Hematopoietic multipotent progenitor cell (in vitro differentiated cells): ENCODE measurements at regions not wholly inside any gene's neighbourhood (a gene's known extent, or its start where the extent isn't known, plus 50 kb on each side); places are given as distances from the start of the nearest gene placed in this dataset.
"Not testable (repeated sequence)": the region's sequence is repeated elsewhere in the genome, so short reads cannot be mapped to it uniquely, and the experiment has no call there.

Experiments used
- DNase-seq, 3 donors: peaks; one replicate each; pipeline ENCODE4 v3.0.0-alpha.2; 2011 to 2015; ENCODE audit warnings: low read depth in 2 of 3, low spot score in 2 of 3

- DNase-seq = no peak
Measured at GRCh38 chr7:67870396-67870795, 873.8 kb downstream of the TYW1 start.

- DNase-seq = no peak
Measured at GRCh38 chr7:67875558-67875957, 878.9 kb downstream of the TYW1 start.

- no peak for DNase-seq
Measured at GRCh38 chr7:67878808-67879207, 882.2 kb downstream of the TYW1 start.

GRCh38 chr7:67882843-67883242, 886.2 kb downstream of the TYW1 start:
- DNase-seq = no peak

- DNase-seq = no peak
Measured at GRCh38 chr7:67890316-67890715, 893.7 kb downstream of the TYW1 start.

- DNase-seq = no peak
Measured at GRCh38 chr7:67894746-67895145, 898.1 kb downstream of the TYW1 start.

GRCh38 chr7:67896721-67897120, 900.1 kb downstream of the TYW1 start:
- no peak for DNase-seq

- no peak for DNase-seq
Measured at GRCh38 chr7:67900456-67900855, 903.8 kb downstream of the TYW1 start.

GRCh38 chr7:67901808-67902480, 905.3 kb downstream of the TYW1 start:
- no peak for DNase-seq

GRCh38 chr7:67907792-67908191, 911.2 kb downstream of the TYW1 start:
- no peak for DNase-seq

- no peak for DNase-seq
Measured at GRCh38 chr7:67912437-67912836, 915.8 kb downstream of the TYW1 start.

- no peak for DNase-seq
Measured at GRCh38 chr7:67913604-67914003, 917.0 kb downstream of the TYW1 start.

- DNase-seq = not testable (repeated sequence)
Measured at GRCh38 chr7:67916111-67916510, 919.5 kb downstream of the TYW1 start.

- no peak for DNase-seq
Measured at GRCh38 chr7:67916571-67917436, 920.2 kb downstream of the TYW1 start.

GRCh38 chr7:67917437-67917755, 920.8 kb downstream of the TYW1 start:
- DNase-seq = no peak

- no peak for DNase-seq
Measured at GRCh38 chr7:67918158-67918557, 921.5 kb downstream of the TYW1 start.

- DNase-seq = no peak
Measured at GRCh38 chr7:67923286-67923685, 926.7 kb downstream of the TYW1 start.

GRCh38 chr7:67928141-67928540, 931.5 kb downstream of the TYW1 start:
- no peak for DNase-seq

- not testable (repeated sequence) for DNase-seq
Measured at GRCh38 chr7:67936447-67936846, 939.8 kb downstream of the TYW1 start.

- no peak for DNase-seq
Measured at GRCh38 chr7:67940400-67940799, 943.8 kb downstream of the TYW1 start.

GRCh38 chr7:67947191-67947590, 950.6 kb downstream of the TYW1 start:
- DNase-seq = no peak

GRCh38 chr7:67947646-67948045, 951.0 kb downstream of the TYW1 start:
- DNase-seq = no peak
